HG03571 (cell line): ENCODE measurements at regions not wholly inside any gene's neighbourhood (a gene's known extent, or its start where the extent isn't known, plus 50 kb on each side); places are given as distances from the start of the nearest gene placed in this dataset.

Experiments
- ATAC-seq: cut with Tn5 transposase; IDR thresholded peaks from one replicate; pipeline ENCODE4 v1.9.1; 2021; ENCODE audit not compliant: unreplicated experiment

DNA sequence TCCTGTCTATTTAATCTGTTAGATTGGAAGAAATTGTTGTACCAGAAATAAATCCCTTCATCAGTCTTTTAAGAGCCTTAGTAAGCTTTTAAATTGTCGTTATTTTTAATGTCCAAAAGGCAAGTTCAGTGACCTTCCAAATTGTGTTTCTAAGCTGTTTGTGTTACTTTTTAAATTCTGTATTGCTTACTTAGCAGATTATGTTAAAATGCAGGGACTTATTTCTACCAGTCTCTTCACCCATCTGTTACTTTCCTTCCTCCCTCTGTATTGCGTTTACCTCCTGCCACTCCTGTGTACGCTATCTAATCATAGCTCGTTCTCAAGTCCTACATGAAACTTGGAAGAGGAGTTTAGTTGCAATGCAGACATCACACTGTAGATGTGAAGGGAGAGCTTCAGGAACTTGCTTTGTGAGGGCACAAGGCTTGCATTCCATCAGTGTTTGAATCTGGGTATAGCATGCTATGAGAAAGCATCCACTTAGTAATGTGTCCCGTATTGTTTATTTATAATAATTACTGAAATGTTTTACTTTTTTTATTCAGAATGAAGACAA, 406.5 kb upstream of the RGS6 start:
- no peak for ATAC-seq

DNA sequence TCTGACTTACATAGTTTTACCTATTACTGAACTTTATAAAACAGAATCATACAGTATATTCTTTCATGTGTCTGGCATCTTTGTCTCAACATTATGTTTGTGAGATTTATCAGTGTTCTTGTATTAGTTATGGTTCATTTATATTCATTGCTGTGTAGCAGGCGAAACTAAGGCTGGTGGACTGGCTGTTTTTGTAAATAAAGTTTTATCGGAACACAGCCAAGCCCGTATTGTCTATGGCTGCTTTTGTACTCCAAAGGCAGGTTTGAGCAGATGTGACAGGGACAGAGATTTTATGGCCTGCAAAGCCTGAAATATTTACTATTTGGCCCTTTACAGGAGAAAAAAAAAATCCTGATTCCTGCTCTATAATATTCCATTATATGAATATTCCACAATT, 405.8 kb upstream of the RGS6 start:
- ATAC-seq: no peak

DNA sequence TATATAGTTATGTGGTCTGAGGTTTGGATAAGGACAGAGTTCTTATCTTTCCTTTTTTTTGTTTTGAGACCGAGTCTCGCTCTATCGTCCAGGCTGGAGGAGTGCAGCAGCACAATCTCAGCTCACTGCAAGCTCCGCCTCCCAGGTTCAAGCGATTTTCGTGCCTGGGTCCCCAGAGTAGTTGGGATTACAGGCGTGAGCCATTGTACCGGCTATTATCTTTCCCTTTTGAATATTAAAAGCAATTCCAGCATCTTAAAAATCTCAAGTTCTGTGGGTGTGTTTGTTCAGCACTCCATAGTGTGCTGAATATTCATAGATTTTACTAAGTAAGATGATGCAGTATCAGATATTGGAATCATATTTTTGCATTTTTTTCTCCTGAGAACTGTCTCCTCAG, 404.4 kb upstream of the RGS6 start:
- ATAC-seq: no peak

DNA sequence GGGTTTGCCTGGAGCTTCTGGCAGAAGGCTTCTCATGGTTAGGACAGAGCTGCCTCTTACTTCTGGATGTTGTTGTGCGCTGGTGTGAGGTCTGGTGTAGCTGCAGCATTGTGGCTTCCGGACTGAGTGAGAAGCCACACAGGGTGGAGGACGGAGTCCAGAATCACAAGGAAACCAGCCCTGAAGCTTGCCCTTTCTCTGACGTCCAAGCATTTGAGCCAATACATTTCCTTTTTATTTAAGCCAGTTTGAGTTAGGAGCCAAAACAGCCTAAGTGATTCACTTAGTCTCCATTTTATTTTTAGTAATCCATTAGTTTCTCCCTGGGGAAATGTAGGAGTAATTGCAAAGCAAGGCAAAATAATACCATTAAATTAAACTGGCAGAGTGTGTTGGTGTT, 402.4 kb upstream of the RGS6 start:
- no peak for ATAC-seq

DNA sequence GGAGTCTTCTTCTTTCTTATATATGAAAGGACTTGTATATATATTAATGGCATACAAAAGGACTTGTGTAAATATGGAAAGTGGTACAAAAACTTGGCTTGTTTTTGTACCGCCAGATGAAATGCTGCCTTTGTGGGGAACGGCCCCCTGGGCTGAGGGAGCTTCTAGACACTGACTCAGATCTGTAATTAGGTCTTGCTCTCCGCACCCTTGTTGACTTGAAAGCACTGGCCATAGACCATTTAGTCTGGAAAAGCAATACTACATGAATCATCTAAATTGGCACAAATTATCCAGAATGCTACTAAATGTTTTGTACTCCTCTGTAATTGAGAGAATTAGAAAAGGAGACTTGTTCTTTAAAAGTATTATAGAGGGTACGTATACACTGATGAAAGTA, 399.9 kb upstream of the RGS6 start:
- ATAC-seq: no peak

DNA sequence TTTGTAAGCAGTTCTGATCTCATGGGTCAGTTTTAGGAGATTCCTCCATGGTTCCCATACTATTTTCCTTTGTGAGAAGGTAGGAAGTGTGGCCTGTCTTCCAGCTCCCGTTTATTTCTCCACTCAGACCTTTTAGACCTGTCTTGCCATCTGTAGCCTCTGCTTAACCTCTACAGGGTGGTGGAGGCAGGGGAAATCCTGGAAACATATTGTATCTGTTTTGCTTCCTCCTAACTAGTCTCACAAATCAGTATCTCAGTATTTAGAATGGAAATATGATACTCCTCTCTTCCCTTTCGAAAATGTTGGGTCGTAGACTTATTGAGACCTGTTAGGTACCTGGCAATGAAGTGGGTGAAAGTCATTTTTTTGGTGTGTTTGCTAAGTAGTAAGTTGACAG, 399.4 kb upstream of the RGS6 start:
- ATAC-seq: no peak

DNA sequence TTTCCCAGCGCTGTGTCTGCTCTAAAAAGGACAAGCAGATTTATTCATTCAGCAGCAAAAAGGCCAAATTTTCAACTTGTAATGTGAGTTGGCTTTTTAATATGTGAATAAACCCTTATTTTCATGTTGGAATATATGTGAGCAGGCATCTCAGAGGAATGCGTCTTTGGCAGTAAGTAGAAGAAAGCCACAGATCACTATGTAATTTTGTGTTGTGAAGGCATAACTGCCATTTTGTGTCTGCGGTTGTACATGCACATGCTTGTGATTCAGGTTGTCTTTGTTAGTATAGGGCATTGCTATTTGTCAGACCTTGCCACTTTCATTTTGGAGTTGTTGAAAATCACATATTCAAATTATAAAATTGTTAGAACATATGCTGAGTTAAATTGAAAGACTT, 398.8 kb upstream of the RGS6 start:
- no peak for ATAC-seq

DNA sequence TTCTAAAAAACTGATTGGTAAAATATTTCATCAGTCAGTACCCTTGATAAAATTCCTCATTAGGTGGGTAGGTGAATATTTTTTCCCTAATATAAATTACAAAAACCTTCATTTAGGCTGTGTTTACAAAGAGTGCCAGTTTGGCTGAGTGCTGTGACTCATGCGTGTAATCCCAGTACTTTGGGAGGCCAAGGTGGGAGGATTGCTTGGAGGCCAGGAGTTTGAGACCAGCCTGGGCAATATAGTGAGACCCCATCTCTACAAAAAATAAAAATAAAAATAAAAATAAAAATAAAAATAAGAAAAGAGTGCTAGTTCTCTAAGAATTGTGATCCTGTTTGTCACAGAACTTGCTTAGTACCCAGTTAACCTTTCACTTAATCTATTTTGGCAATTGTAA, 398.4 kb upstream of the RGS6 start:
- no peak for ATAC-seq

DNA sequence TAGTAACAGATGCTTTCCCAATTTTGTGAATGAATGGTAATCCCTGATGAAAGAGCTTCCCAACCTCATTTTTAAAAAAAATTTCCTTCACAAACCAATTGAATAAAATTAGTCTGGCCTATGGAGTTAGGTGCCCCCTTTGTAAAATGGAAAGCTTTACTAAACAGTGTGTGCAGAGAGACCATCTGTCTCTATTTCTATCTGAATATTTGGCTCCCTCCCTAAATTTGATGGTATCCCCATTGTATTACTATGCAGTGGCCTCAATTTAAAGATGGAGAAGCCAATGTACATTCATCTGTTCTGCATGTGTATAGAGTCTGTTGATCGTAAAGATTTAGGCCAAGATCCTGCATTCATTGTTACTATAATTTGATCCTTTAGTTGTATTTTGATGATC, 397.7 kb upstream of the RGS6 start:
- ATAC-seq: no peak

DNA sequence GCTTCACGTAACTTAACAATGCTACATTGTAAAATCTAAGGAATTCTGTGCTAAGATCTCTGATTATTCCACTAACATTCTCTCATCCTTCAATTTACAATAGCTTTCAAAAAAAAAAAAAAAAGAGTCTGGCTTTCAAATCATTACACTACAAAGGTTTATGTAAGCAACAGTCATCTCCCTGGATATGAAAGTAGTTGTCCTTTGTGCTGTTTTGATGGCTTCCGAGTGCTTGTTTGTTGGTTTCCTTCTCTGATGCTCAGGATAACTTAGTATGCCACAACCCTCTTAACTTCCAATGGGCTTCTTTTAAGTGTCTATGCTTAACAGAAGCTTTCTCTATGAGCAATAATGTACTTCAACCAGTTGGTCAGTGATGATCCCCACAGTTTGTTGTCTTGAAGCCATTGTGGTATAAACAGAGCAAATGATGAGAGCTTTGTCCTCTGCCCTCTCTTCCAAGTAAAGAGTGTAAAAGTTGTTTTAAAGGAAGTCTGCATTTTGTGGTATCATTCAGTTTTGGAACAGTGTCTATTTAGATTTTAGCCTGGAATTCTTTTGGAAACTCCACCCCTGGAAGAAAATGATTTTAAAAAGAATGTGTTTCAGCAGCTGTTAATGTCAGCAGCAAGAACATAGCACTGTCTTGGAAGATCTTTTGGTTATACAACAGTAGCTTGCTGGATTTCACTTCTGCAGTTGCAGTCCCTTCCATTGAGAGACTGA, 396.1 kb upstream of the RGS6 start:
- ATAC-seq: no peak

DNA sequence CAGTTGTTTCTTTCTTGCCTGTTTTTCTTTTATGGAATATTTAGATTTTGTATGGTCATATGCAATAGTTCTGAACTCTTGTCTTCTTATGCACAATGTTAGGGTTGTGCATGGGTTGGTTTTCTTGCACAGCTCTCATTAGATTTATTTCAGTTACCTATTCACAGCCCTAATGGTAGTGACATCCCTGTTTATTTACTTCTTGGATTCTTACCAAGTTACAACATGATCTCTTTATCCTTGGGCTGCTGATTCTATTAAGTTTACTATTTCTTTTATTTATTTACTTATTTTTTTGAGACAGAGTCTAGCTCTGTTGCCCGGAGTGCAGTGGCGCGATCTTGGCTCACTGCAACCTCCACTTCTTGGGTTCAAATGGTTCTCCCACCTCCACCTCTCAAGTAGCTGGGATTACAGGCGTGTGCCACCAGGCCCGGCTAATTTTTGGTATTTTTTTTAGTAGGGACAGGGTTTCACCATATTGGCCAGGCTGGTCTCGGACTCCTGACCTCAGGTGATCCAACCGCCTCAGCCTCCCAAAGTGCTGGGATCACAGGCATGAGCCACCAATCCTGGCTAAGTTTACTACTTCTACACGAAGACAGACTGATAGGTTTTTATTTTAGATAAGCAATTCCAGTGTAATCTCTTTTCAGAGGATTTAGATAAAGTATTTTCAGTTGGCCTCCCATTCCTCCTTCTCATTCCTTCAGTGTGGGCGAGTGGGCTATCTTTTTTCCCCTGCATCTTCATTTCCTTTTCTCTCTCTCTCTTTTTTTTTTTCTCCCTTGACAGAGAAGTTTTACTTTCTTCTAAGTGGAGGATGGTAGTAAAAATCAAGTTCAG, 395.1 kb upstream of the RGS6 start:
- ATAC-seq: no peak

DNA sequence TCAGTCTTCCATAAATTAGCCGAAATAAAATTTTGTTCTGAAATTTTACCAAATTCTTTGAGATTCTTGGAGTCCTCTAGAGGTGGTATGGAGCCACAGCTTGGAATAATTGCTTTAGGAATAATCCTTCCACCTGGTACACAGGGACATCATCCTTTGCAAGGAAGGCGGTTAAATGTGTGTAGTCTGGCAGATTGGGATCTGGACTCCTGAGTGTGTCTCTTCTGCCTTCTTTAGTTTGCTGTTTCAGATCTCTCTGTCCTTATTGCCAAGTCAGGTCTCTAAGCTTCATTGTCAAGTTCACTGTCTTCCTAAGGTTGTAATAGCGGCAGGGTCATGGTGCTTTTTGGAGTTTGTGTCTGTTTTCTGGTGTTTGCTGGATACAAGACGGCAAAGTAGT, 393.9 kb upstream of the RGS6 start:
- no peak for ATAC-seq

DNA sequence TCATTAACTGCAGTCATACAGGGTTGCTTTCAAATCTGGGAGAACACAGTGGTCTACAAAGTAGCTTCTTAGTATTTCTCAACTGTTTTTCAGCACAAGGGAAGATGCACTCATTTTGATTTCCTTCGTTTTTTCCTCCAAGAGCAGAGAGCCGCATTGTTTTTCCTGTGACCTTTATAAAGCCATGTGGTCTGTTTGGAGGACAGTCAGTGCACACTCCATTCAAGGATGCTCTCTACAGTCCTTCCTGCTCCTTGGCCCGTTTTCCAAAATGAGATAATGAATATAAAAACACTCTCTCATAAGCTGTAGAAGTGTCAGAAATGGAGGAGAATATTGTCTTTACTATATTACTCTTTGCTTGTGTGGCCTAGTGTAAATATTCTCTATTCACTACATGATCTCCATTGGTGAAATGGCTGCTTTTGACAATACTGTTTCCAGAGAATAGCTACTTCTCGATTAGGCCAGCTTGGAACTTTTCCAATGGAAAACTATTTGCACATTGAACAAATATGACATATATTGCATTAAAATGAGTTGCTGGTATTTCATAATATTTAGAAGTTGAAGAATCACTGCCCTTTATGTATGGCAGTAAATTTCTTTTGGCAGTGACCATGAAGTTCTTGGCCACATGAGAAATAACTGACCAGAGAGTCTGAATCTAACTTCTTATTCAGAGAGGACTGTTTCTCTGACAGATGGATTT, 393.1 kb upstream of the RGS6 start:
- no peak for ATAC-seq

DNA sequence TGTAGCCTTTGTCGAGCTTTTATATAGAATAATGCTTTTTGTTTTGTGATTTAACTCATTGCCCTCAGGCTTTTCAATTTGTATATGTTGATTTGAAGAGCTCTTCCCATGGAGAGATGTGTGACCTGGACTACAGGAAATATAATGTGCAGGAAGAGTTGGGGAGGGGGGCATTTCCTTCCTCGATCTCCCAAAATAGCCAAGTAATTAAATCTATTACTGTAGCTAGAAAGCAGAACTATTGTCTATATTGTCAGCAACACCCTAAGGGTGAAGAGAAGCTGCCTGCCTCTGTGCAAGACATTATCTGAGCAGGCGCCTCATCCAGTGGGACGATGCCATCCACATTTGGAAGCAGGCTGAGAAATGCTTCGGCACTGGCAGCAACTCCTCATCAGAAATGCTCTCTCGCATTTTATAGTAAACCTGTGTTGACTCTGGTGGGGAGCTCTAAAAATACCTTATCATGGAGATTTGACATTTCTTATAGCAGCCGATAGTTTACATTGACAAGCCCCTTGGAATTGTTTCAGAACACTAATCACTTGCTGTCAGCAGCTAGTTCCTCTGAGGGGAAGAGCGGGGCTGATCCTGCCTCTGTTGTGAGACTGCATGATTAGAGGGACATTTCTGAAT, 392.5 kb upstream of the RGS6 start:
- no peak for ATAC-seq

DNA sequence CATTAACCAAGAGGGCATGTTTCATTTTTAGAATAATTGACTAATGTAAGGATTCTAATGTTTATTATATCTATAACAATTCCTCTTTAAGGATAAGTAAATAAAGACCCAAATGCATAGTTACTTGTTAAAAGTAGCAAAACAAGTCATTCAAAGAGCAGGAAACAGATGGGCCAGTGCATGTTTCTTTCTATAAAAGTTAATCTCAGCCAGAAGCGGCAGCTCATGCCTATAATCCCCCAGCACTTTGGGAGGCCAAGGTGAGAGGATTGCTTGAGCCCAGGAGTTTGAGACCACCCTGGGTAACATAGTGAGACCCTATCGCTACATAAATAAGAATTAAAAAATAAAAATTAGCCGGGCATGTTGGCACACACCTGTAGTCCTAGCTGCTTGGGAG, 391.0 kb upstream of the RGS6 start:
- ATAC-seq: no peak

DNA sequence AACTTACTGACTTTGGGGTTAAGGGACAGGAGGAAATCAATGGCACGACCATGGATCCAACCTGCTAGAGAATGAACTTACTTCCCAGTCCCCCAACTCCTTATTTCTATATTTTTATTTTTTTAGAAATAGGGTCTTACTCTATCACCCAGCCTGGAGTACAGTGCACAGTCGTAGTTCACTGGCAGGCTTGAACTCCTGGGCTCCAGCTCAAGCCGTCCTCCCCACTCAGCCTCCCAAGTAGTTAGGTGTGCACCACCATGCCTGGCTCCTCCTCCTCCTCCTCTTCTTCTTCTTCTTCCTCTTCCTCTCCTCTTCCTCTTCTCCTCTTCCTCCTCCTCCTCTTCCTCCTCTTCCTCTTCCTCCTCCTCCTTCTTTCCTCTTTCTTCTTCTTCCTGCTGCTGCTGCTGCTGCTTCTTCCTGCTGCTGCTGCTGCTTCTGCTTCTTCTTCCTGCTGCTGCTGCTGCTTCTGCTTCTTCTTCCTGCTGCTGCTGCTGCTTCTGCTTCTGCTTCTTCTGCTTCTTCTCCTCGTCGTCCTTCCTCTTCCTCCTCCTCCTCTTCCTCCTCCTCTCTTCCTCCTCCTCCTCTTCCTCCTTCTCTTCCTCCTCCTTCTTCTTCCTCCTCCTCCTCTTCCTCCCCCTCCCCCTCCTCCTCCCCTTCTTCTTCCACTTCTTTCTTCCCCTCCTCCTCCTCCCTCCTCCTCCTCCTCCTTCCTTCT, 390.1 kb upstream of the RGS6 start:
- ATAC-seq: no peak

DNA sequence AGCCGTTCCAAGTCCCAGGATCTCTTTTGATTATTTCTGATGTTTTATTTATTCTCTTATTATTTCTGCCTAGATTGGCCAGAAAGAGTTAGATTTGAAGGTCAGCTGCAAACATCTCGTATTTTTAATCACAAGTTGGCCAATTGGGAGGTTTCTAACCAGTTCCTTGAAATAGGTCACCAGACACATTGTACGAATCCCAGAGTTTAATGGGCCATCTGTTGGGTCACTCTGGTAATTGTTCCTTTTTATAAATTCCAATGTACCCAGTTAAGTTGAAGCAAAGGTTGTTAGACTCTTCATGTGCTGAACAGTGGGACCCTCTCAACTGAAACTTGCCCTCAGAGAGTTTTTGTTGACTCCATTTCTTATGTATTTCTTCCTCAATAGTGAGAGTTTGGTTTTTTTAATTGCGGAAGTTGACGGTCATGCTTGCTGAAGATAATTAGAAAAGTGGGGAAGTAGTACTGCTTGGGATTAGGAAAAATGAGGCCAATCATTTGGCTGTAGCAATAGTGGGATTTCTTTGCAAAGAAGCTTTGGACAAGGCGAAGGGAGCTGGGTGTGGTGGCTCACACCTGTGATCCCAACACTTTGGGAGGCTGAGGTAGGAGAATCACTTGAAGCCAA, 382.7 kb upstream of the RGS6 start:
- no peak for ATAC-seq

DNA sequence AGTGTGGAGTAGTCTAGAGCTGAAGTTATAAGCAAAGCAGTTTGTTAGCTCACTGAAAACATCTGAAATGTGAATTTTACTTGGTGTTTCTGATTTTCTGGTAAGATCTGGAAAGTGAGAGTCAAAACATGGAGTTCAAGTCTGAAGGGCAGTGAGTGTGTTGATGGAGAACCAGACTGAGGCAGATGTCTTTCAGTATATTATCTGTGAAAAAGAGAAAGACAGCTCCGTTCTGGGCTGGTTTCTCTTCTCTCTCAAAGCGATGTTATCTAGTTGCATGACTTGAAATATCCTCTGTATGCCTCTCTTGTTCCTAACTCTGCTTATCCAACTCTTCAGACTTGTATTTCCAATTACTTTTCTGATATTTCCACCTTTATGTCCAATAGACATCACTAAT, 381.9 kb upstream of the RGS6 start:
- ATAC-seq: no peak

DNA sequence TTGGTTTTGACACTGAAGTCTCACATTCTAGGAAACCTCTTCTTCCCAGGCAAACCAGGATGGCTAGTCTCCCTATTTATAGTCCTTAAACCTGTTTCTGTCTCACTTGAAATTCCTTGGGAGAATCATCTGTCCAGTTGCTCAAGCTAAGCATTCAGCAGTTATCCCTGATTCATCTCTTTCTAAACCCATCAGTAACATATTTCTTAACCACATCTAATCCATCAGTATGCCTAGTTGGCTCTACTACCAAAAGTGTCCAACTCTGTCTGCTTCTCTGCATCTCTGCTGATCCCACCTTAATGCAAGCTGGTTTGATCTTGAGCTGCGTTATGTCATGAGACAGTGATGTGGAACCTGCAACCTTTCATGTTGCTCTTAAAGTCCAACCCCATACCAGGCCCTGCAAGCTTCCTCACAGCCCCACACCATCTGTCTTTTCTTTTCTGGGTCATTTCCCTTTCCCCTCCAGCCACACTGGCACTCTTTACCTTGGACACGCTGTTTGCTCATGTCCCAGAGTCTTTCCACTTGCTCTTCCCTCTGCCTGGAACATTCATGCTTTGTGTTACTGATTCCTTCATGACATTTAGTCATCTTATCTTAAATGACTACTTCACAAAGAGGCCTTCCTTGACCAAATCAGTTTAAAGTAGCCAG, 380.8 kb upstream of the RGS6 start:
- no peak for ATAC-seq

DNA sequence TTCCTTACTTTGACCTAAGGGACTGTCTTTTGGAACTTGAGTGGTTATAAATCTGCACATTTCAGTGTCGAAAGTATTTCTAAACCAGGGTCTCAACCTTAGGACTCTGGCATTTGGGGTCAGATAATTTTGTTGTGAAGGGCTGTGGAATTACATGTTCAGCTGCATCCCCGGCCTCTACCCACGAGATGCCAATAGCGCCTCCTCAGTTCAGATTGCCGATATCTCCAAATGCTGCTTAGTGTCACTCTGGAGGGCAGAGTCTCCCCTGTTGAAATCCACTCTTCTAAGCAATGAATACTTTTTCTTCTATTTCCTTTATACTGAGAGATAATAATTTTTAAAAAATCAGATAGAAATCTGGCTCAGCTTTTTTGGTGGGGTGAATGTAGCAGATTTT, 379.4 kb upstream of the RGS6 start:
- ATAC-seq: no peak
